ENCODE measurements at regions not wholly inside any gene's neighbourhood (a gene's known extent, or its start where the extent isn't known, plus 50 kb on each side); places are given as distances from the start of the nearest gene placed in this dataset.
"Not testable (repeated sequence)": the region's sequence is repeated elsewhere in the genome, so short reads cannot be mapped to it uniquely, and the experiment has no call there.

- ATAC-seq (no peak), DNase-seq (no peak)
- intact Hi-C loops (cut with DNase I, micrococcal nuclease): no loop called here
These were observed 71.4 kb upstream of the SMIM23 start for GRCh38 chr5:171714261-171714660.

DNA sequence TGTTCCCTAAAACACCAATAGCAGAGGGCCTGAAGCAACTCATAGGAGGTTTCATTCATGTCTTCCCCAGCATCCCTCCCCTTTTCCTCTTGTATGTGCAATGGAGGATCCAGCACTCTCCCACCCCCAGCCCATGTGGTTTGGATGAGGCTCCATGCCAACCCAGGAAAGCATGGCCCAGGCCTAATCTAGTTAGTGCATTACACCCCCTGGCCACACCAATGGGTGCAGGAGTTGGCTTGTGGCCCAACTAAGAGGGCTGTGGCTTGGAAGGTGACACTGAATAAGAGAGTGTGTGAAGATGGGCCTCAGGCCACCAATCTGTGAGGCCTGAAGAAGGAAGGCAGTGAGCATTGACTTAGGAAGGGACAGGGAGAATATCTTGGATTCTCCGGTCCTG is 70.8 kb upstream of the SMIM23 start:
- intact Hi-C loops (cut with DNase I, micrococcal nuclease): no loop called here
- DNase-seq (no peak), ATAC-seq (no peak)

DNA sequence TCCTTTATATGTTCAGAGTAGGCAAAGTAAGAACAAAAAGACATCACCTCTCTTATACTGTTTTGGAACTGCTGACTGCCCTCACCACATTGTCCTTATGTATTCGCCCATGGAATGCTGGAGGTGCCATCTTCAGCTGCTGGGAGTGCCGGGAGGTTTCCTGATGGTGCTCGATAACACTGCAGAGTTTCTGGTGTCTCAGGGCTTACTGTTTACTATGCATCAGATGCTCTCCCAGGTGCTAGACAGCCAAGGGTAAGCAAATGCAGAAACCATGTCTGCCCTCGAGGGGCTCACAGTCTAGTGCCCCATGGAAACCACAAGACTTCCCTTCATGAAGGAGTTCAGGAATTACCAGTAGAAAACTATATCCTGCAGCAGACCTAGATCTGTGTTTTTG is 70.1 kb upstream of the SMIM23 start:
- ATAC-seq: no peak
- intact Hi-C loops (cut with DNase I, micrococcal nuclease): no loop called here
- no peak for DNase-seq

GRCh38 chr5:171720086-171720485 is 65.5 kb upstream of the SMIM23 start:
- intact Hi-C loops (cut with DNase I, micrococcal nuclease): no loop called here
- DNase-seq (no peak), ATAC-seq (no peak)

GRCh38 chr5:171721464-171721863 is 64.2 kb upstream of the SMIM23 start:
- DNase-seq: no peak
- no peak for ATAC-seq
- intact Hi-C loops (cut with DNase I, micrococcal nuclease): no loop called here

- no peak for ATAC-seq
- intact Hi-C loops (cut with DNase I, micrococcal nuclease): no loop called here
- no peak for DNase-seq
These were observed 61.0 kb upstream of the SMIM23 start for GRCh38 chr5:171724468-171725204.

DNA sequence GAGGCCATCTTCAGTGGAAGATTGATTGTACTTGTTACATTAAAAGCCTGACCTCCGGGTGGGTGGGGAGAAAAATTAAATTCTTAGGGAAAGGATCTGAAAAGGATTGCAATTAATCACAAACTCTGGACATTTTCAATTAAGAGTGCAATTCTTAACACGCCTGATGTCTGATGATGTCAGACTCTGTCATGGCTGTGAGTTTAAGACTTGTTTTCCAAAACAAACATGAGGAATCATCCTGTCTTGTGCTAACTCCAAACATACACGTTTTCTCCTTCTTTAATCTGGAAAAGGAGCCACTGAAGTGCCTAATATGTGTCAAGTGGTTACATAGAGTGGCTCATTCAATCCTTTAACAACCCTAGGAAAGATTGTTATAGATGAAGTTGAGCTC is 60.4 kb upstream of the SMIM23 start:
- DNase-seq (no peak), ATAC-seq (no peak)
- intact Hi-C loops (cut with DNase I, micrococcal nuclease): no loop called here

- intact Hi-C loops (cut with DNase I, micrococcal nuclease); ATAC-seq; DNase-seq: not testable (repeated sequence)
These were observed 58.8 kb upstream of the SMIM23 start for GRCh38 chr5:171726819-171727218.

GRCh38 chr5:171728686-171729085 is 56.9 kb upstream of the SMIM23 start:
- intact Hi-C loops (cut with DNase I, micrococcal nuclease): no loop called here
- DNase-seq: no peak
- no peak for ATAC-seq

All from left colon (tissue), 2 donors.